ENCODE measurements at regions not wholly inside any gene's neighbourhood (a gene's known extent, or its start where the extent isn't known, plus 50 kb on each side); places are given as distances from the start of the nearest gene placed in this dataset.

GRCh38 chr14:61911574-61911973 lies 149.4 kb downstream of the SNAPC1 start:
- no peak for TF ChIP-seq CTCF (IDR thresholded peaks at IDR 0.05)
- no peak for TF ChIP-seq EZH2 (IDR thresholded peaks at IDR 0.05; ENCODE audit: borderline replicate concordance, insufficient read depth, low read depth, low read length, poor library complexity, severe bottlenecking)
